Type B pancreatic cell (in vitro differentiated cells): ENCODE measurements at regions not wholly inside any gene's neighbourhood (a gene's known extent, or its start where the extent isn't known, plus 50 kb on each side); places are given as distances from the start of the nearest gene placed in this dataset.

Experiments
- DNase-seq: peaks from one replicate; pipeline ENCODE4 v3.0.0; 2021; ENCODE audit warnings: mixed read lengths; ENCODE audit not compliant: unreplicated experiment; ENCODE audit errors: extremely low spot score
- H3K27ac Mint-ChIP-seq: 2 replicates; pipeline ENCODE4 v1.8.0; 2021; ENCODE audit warnings: mild to moderate bottlenecking, mixed read lengths
- H3K27me3 Mint-ChIP-seq: 2 replicates; pipeline ENCODE4 v1.8.0; 2021; ENCODE audit warnings: mixed read lengths
- H3K36me3 Mint-ChIP-seq: 2 replicates; pipeline ENCODE4 v1.8.0; 2021; ENCODE audit warnings: mixed read lengths
- H3K4me1 Mint-ChIP-seq: one replicate; pipeline ENCODE4 v1.8.0; 2021; ENCODE audit warnings: mixed read lengths; ENCODE audit not compliant: unreplicated experiment
- H3K4me3 Mint-ChIP-seq: 2 replicates; pipeline ENCODE4 v1.8.0; 2021; ENCODE audit warnings: mild to moderate bottlenecking, mixed read lengths
- H3K9me3 Mint-ChIP-seq: 2 replicates; pipeline ENCODE4 v1.8.0; 2021; ENCODE audit warnings: mixed read lengths
- CTCF ChIP-seq: fragments of 200-600 bp; sonication (generic); conservative IDR thresholded peaks from 2 replicates; pipeline ENCODE4 v1.5.0; 2021; ENCODE audit warnings: antibody characterized with exemption, mild to moderate bottlenecking

GRCh38 chr5:68964679-68965078, 129.1 kb upstream of the SLC30A5 start:
- no peak overlapping the region for H3K4me3 Mint-ChIP-seq
- TF ChIP-seq CTCF = no peak
- no peak for DNase-seq
- H3K4me1 Mint-ChIP-seq = peaks cover 9% of the 10 kb centered on the region
- peaks cover 10% of the 10 kb centered on the region for H3K27me3 Mint-ChIP-seq
- no peaks in the 10 kb centered on the region for H3K36me3 Mint-ChIP-seq
- H3K9me3 Mint-ChIP-seq = no peaks in the 10 kb centered on the region
- H3K27ac Mint-ChIP-seq = no peak overlapping the region

- Mint-ChIP-seq H3K9me3 (no peaks in the 10 kb centered on the region), H3K27ac (no peak overlapping the region), H3K27me3 (peaks cover 16% of the 10 kb centered on the region), H3K4me3 (no peak overlapping the region), H3K4me1 (peaks cover 9% of the 10 kb centered on the region), H3K36me3 (no peaks in the 10 kb centered on the region)
- no peak for TF ChIP-seq CTCF
- no peak for DNase-seq
These were observed 127.9 kb upstream of the SLC30A5 start for GRCh38 chr5:68965926-68966325.

GRCh38 chr5:68966596-68966995, 127.2 kb upstream of the SLC30A5 start:
- H3K36me3 Mint-ChIP-seq = no peaks in the 10 kb centered on the region
- no peak for DNase-seq
- H3K9me3 Mint-ChIP-seq = no peaks in the 10 kb centered on the region
- no peak overlapping the region for H3K4me3 Mint-ChIP-seq
- peaks cover 9% of the 10 kb centered on the region for H3K4me1 Mint-ChIP-seq
- TF ChIP-seq CTCF = no peak
- no peak overlapping the region for H3K27ac Mint-ChIP-seq
- H3K27me3 Mint-ChIP-seq = peaks cover 19% of the 10 kb centered on the region

- no peak for TF ChIP-seq CTCF
- H3K4me1 Mint-ChIP-seq = no peaks in the 10 kb centered on the region
- DNase-seq = no peak
- no peaks in the 10 kb centered on the region for H3K36me3 Mint-ChIP-seq
- peaks cover 13% of the 10 kb centered on the region for H3K27me3 Mint-ChIP-seq
- no peak overlapping the region for H3K4me3 Mint-ChIP-seq
- no peaks in the 10 kb centered on the region for H3K9me3 Mint-ChIP-seq
- H3K27ac Mint-ChIP-seq = no peak overlapping the region
These were observed 125.4 kb upstream of the SLC30A5 start for GRCh38 chr5:68968429-68968828.

- H3K4me3 Mint-ChIP-seq = no peak overlapping the region
- TF ChIP-seq CTCF = no peak
- no peak for DNase-seq
- H3K36me3 Mint-ChIP-seq = no peaks in the 10 kb centered on the region
- H3K9me3 Mint-ChIP-seq = no peaks in the 10 kb centered on the region
- H3K4me1 Mint-ChIP-seq = no peaks in the 10 kb centered on the region
- peaks cover 13% of the 10 kb centered on the region for H3K27me3 Mint-ChIP-seq
- no peak overlapping the region for H3K27ac Mint-ChIP-seq
These were observed 123.2 kb upstream of the SLC30A5 start for GRCh38 chr5:68970617-68971016.

- TF ChIP-seq CTCF = no peak
- peaks cover 6% of the 10 kb centered on the region for H3K9me3 Mint-ChIP-seq
These were observed 120.1 kb upstream of the SLC30A5 start for GRCh38 chr5:68973696-68974095.

More at GRCh38 chr5:68973696-68974095, 120.1 kb upstream of the SLC30A5 start:
- Mint-ChIP-seq H3K4me3 (no peak overlapping the region), H3K4me1 (no peaks in the 10 kb centered on the region), H3K36me3 (no peaks in the 10 kb centered on the region), H3K27me3 (peaks cover 10% of the 10 kb centered on the region), H3K27ac (no peak overlapping the region)
- DNase-seq = no peak
